ENCODE measurements at regions not wholly inside any gene's neighbourhood (a gene's known extent, or its start where the extent isn't known, plus 50 kb on each side); places are given as distances from the start of the nearest gene placed in this dataset.
A peak's percentile ranks its signal among the peaks of the same experiment; 100 is the strongest.

DNA sequence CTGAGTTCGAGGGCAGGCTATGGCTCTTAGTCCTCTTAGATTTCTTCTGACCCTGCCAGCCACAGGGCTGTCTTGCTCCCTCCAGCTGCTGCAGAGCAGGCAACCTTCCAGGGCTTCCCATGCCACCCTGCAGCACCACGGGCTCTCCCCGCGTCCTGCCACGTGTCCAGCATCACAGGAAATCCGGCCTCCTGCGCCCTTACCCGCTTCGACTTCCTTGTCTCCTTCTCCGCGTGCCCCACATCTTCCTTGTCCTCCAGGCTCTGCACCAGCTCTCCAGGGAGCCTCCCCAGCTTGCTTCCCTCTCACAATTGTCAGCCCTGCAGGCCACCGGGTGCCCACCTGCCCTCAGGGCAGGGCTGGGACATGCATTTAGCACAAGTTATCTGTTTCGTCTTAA lies 253.5 kb downstream of the DCDC2C start:
- in situ Hi-C loops (cut with MboI): no loop called here
- no peaks in the 10 kb centered on the region for H3K79me2 ChIP-seq (ENCODE audit: insufficient read depth)
- TF ChIP-seq EZH2 (IDR thresholded peaks at IDR 0.05; ENCODE audit: insufficient read depth, poor library complexity, severe bottlenecking) (no peak), EZH2phosphoT487 (IDR thresholded peaks at IDR 0.05; ENCODE audit: insufficient read depth, low read depth) (no peak)

DNA sequence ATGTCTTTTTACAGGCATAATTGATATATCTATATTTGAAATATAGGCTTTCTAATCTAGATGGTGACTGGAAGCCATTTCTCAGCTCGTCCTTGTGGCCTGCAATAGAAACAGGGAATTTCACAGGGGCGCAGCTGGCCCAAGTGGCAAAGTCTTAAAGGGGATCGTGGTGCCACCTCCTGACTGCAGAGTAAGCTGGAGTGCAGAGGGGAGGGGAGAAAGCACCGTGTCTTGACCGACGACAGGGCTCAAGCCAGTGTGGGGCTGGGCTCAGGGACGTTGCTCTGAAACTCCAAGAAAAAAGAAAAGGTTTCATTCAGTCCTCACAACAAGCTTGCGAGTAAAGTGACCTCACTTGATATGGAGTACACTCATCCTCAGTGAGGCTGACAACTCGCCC lies 255.1 kb downstream of the DCDC2C start:
- H4K20me1 ChIP-seq (ENCODE audit: insufficient read depth): no peaks in the 10 kb centered on the region
- no peaks in the 10 kb centered on the region for H3K79me2 ChIP-seq (ENCODE audit: insufficient read depth)
- no peak overlapping the region for H3K4me3 ChIP-seq
- H3K27ac ChIP-seq: no peak overlapping the region
- 26 to 34% methylated on average over 9 of the region's 9 CpGs for WGBS, 2 experiments (ENCODE audit: low coverage in 1 of 2, low lambda C conversion rate in 2 of 2, missing lambda C conversion rate in 2 of 2)
- no peaks in the 10 kb centered on the region for H3K9me3 ChIP-seq (ENCODE audit: low read depth)
- no peaks in the 10 kb centered on the region for H3K36me3 ChIP-seq (ENCODE audit: low read depth)
- in situ Hi-C loops (cut with MboI): no loop called here
- H3K9me2 ChIP-seq (ENCODE audit: insufficient read depth): no peaks in the 10 kb centered on the region
- no peak overlapping the region for H3K9ac ChIP-seq
- no peaks in the 10 kb centered on the region for H3F3A ChIP-seq (ENCODE audit: insufficient read depth)
- DNase-seq: no peak
- H2AFZ ChIP-seq: no peak overlapping the region
- H3K4me1 ChIP-seq (ENCODE audit: insufficient read depth): no peaks in the 10 kb centered on the region
- no peak overlapping the region for H3K4me2 ChIP-seq (ENCODE audit: unreplicated experiment)
- no peaks in the 10 kb centered on the region for H3K27me3 ChIP-seq (replicated peaks; ENCODE audit: insufficient read depth)
- no peak for TF ChIP-seq EZH2 (IDR thresholded peaks at IDR 0.05; ENCODE audit: insufficient read depth, poor library complexity, severe bottlenecking)
- no peak for TF ChIP-seq EZH2phosphoT487 (IDR thresholded peaks at IDR 0.05; ENCODE audit: insufficient read depth, low read depth)

More for the DNA sequence above, 253.5 kb downstream of the DCDC2C start:
- Histone ChIP-seq H3K36me3 (ENCODE audit: low read depth) (no peaks in the 10 kb centered on the region), H3K27ac (no peak overlapping the region), H3K4me2 (ENCODE audit: unreplicated experiment) (no peak overlapping the region), H3F3A (ENCODE audit: insufficient read depth) (no peaks in the 10 kb centered on the region), H3K4me3 (no peak overlapping the region), H3K9ac (no peak overlapping the region), H2AFZ (no peak overlapping the region), H3K9me3 (ENCODE audit: low read depth) (no peaks in the 10 kb centered on the region), H3K4me1 (ENCODE audit: insufficient read depth) (no peaks in the 10 kb centered on the region), H3K27me3 (replicated peaks; ENCODE audit: insufficient read depth) (no peaks in the 10 kb centered on the region), H3K9me2 (ENCODE audit: insufficient read depth) (no peaks in the 10 kb centered on the region), H4K20me1 (ENCODE audit: insufficient read depth) (no peaks in the 10 kb centered on the region)
- no peak for DNase-seq
- 63 to 73% methylated on average over 13 of the region's 13 CpGs for WGBS, 2 experiments (ENCODE audit: low coverage in 1 of 2, low lambda C conversion rate in 2 of 2, missing lambda C conversion rate in 2 of 2)

DNA sequence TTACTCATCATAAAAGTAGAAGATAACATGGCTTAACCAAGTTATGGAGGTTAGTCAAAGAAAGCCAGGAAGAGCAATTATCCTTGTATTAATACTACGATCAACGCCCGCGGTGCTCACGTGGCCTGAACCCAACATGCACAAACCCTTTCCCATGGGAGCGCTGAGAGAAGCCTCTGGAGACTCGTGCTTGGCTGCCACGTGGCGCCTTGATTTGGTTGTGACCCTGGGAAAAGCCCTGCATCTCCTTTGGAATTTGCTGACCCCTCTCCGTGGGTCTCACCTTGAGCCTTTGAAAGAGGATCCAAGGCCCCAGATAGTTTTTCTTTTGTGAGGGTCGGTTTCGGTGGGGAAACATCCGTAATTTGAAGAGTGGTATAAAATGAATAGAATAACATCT lies 255.6 kb downstream of the DCDC2C start:
- WGBS, 2 experiments (ENCODE audit: low coverage in 1 of 2, low lambda C conversion rate in 2 of 2, missing lambda C conversion rate in 2 of 2): 42 to 44% methylated on average over 13 of the region's 13 CpGs
- Histone ChIP-seq H3K9me3 (ENCODE audit: low read depth) (no peaks in the 10 kb centered on the region), H3K9ac (no peak overlapping the region), H3F3A (ENCODE audit: insufficient read depth) (no peaks in the 10 kb centered on the region), H4K20me1 (ENCODE audit: insufficient read depth) (no peaks in the 10 kb centered on the region), H3K4me1 (ENCODE audit: insufficient read depth) (no peaks in the 10 kb centered on the region), H2AFZ (no peak overlapping the region), H3K27me3 (replicated peaks; ENCODE audit: insufficient read depth) (no peaks in the 10 kb centered on the region), H3K27ac (no peak overlapping the region), H3K4me2 (ENCODE audit: unreplicated experiment) (no peak overlapping the region), H3K79me2 (ENCODE audit: insufficient read depth) (no peaks in the 10 kb centered on the region), H3K4me3 (no peak overlapping the region), H3K36me3 (ENCODE audit: low read depth) (no peaks in the 10 kb centered on the region), H3K9me2 (ENCODE audit: insufficient read depth) (no peaks in the 10 kb centered on the region)
- DNase-seq: no peak
- TF ChIP-seq EZH2 (IDR thresholded peaks at IDR 0.05; ENCODE audit: insufficient read depth, poor library complexity, severe bottlenecking): no peak
- TF ChIP-seq EZH2phosphoT487 (IDR thresholded peaks at IDR 0.05; ENCODE audit: insufficient read depth, low read depth): no peak
- in situ Hi-C loops (cut with MboI): no loop called here

DNA sequence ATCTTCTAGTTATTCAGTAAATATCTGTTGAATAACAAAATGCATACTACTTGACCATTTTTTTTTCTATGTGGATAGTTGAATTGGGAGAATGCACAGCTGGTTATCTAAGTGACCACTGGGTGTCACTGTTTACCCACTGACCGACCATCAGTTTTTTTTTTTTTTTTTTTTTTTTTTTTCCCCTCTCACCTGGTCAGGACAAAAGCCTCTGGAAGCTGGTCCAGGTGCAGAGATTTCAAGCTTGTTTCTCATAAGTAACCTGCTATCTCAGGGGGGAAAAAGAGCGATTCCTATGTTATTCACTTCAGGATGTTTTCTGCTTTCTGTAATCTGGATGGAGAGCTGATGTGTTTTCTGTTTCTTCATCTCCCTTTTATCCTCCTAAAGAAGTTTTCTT lies 256.0 kb downstream of the DCDC2C start:
- no peaks in the 10 kb centered on the region for H3K9me3 ChIP-seq (ENCODE audit: low read depth)
- H3K36me3 ChIP-seq (ENCODE audit: low read depth): no peaks in the 10 kb centered on the region
- H2AFZ ChIP-seq: no peak overlapping the region
- H3K4me1 ChIP-seq (ENCODE audit: insufficient read depth): no peaks in the 10 kb centered on the region
- no peaks in the 10 kb centered on the region for H4K20me1 ChIP-seq (ENCODE audit: insufficient read depth)
- no peaks in the 10 kb centered on the region for H3F3A ChIP-seq (ENCODE audit: insufficient read depth)
- no peak overlapping the region for H3K4me3 ChIP-seq
- TF ChIP-seq EZH2 (IDR thresholded peaks at IDR 0.05; ENCODE audit: insufficient read depth, poor library complexity, severe bottlenecking): no peak
- no peak for TF ChIP-seq EZH2phosphoT487 (IDR thresholded peaks at IDR 0.05; ENCODE audit: insufficient read depth, low read depth)
- no peaks in the 10 kb centered on the region for H3K9me2 ChIP-seq (ENCODE audit: insufficient read depth)
- no peaks in the 10 kb centered on the region for H3K79me2 ChIP-seq (ENCODE audit: insufficient read depth)
- in situ Hi-C loops (cut with MboI): no loop called here
- no peak overlapping the region for H3K27ac ChIP-seq
- H3K4me2 ChIP-seq (ENCODE audit: unreplicated experiment): no peak overlapping the region
- WGBS, 2 experiments (ENCODE audit: low coverage in 1 of 2, low lambda C conversion rate in 2 of 2, missing lambda C conversion rate in 2 of 2): 0% methylated on average over 2 of the region's 2 CpGs
- H3K27me3 ChIP-seq (replicated peaks; ENCODE audit: insufficient read depth): no peaks in the 10 kb centered on the region
- DNase-seq: peak; percentile 57
- no peak overlapping the region for H3K9ac ChIP-seq

DNA sequence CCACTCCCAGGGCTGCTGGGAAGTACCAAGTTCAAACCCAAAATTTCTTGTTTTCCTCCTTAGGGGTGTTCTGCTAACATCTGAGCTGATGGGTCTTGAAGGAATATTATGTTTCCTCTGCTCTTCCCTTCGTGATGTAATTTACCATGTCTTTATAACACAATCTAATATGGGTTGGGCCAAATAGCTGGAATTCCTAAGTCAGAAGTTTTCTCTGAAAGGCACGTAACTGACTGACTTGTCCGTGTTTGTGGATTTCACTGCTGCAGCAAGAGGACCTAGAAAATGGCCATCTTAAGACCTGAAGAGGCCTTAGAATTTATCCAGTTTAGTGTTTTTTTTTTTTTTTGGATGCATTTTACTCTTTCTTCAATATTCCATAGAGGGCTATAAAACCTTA lies 256.7 kb downstream of the DCDC2C start:
- Histone ChIP-seq H3K79me2 (ENCODE audit: insufficient read depth) (no peaks in the 10 kb centered on the region), H3K36me3 (ENCODE audit: low read depth) (no peaks in the 10 kb centered on the region), H3K9ac (no peak overlapping the region), H3F3A (ENCODE audit: insufficient read depth) (no peaks in the 10 kb centered on the region), H4K20me1 (ENCODE audit: insufficient read depth) (no peaks in the 10 kb centered on the region), H3K27me3 (replicated peaks; ENCODE audit: insufficient read depth) (no peaks in the 10 kb centered on the region), H3K9me3 (ENCODE audit: low read depth) (no peaks in the 10 kb centered on the region), H3K9me2 (ENCODE audit: insufficient read depth) (no peaks in the 10 kb centered on the region), H3K4me1 (ENCODE audit: insufficient read depth) (no peaks in the 10 kb centered on the region), H3K4me2 (ENCODE audit: unreplicated experiment) (no peak overlapping the region), H2AFZ (no peak overlapping the region), H3K4me3 (no peak overlapping the region), H3K27ac (no peak overlapping the region)
- WGBS, 2 experiments (ENCODE audit: low coverage in 1 of 2, low lambda C conversion rate in 2 of 2, missing lambda C conversion rate in 2 of 2): 17 to 27% methylated on average over 3 of the region's 3 CpGs
- TF ChIP-seq EZH2 (IDR thresholded peaks at IDR 0.05; ENCODE audit: insufficient read depth, poor library complexity, severe bottlenecking) (no peak), EZH2phosphoT487 (IDR thresholded peaks at IDR 0.05; ENCODE audit: insufficient read depth, low read depth) (no peak)
- DNase-seq: no peak
- in situ Hi-C loops (cut with MboI): no loop called here

All from GM23248 (cell line).